Osteocyte (in vitro differentiated cells): ENCODE measurements at regions not wholly inside any gene's neighbourhood (a gene's known extent, or its start where the extent isn't known, plus 50 kb on each side); places are given as distances from the start of the nearest gene placed in this dataset.

Experiments
- DNase-seq: peaks from one replicate; pipeline ENCODE4 v3.0.0; 2021; ENCODE audit warnings: mixed read lengths; ENCODE audit not compliant: unreplicated experiment; ENCODE audit errors: extremely low spot score
- H3K27ac Mint-ChIP-seq: one replicate; pipeline ENCODE4 v1.8.0; 2021; ENCODE audit warnings: mild to moderate bottlenecking, mixed read lengths; ENCODE audit not compliant: unreplicated experiment
- H3K27me3 Mint-ChIP-seq: one replicate; pipeline ENCODE4 v1.8.0; 2021; ENCODE audit warnings: mixed read lengths; ENCODE audit not compliant: unreplicated experiment
- H3K36me3 Mint-ChIP-seq: one replicate; pipeline ENCODE4 v1.8.0; 2021; ENCODE audit warnings: mixed read lengths; ENCODE audit not compliant: unreplicated experiment
- H3K4me1 Mint-ChIP-seq: one replicate; pipeline ENCODE4 v1.8.0; 2021; ENCODE audit warnings: mixed read lengths; ENCODE audit not compliant: unreplicated experiment
- H3K4me3 Mint-ChIP-seq: one replicate; pipeline ENCODE4 v1.8.0; 2021; ENCODE audit warnings: mild to moderate bottlenecking, moderate library complexity, mixed read lengths; ENCODE audit not compliant: unreplicated experiment
- H3K9me3 Mint-ChIP-seq: one replicate; pipeline ENCODE4 v1.8.0; 2021; ENCODE audit warnings: mixed read lengths; ENCODE audit not compliant: unreplicated experiment
- CTCF ChIP-seq: fragments of 200-600 bp; sonication (generic); IDR thresholded peaks from 2 replicates; pipeline ENCODE4 v1.5.0; 2021; ENCODE audit warnings: antibody characterized with exemption, mild to moderate bottlenecking, moderate library complexity

- DNase-seq, result no peak
- no peak for TF ChIP-seq CTCF
- Mint-ChIP-seq H3K27me3 (peaks cover 3% of the 10 kb centered on the region), H3K9me3 (no peaks in the 10 kb centered on the region), H3K4me1 (no peaks in the 10 kb centered on the region), H3K36me3 (no peaks in the 10 kb centered on the region), H3K27ac (no peak overlapping the region), H3K4me3 (no peak overlapping the region)
Observed at GRCh38 chr1:36605942-36606640, 123.4 kb upstream of the CSF3R start.

- no peaks in the 10 kb centered on the region for H3K4me1 Mint-ChIP-seq
- H3K27ac Mint-ChIP-seq, result no peak overlapping the region
- peaks cover 3% of the 10 kb centered on the region for H3K27me3 Mint-ChIP-seq
- DNase-seq, result no peak
- H3K9me3 Mint-ChIP-seq, result no peaks in the 10 kb centered on the region
- no peak overlapping the region for H3K4me3 Mint-ChIP-seq
- TF ChIP-seq CTCF, result no peak
- no peaks in the 10 kb centered on the region for H3K36me3 Mint-ChIP-seq
Observed at GRCh38 chr1:36603461-36603860, 120.7 kb upstream of the CSF3R start.

- no peak overlapping the region for H3K27ac Mint-ChIP-seq
- H3K36me3 Mint-ChIP-seq, result no peaks in the 10 kb centered on the region
- H3K4me1 Mint-ChIP-seq, result no peaks in the 10 kb centered on the region
Observed at GRCh38 chr1:36602184-36602583, 119.5 kb upstream of the CSF3R start.

GRCh38 chr1:36599828-36600227 lies 117.1 kb upstream of the CSF3R start:
- TF ChIP-seq CTCF, result no peak
- H3K27me3 Mint-ChIP-seq, result peaks cover 3% of the 10 kb centered on the region
- no peak overlapping the region for H3K27ac Mint-ChIP-seq
- no peak overlapping the region for H3K4me3 Mint-ChIP-seq
- H3K4me1 Mint-ChIP-seq, result no peaks in the 10 kb centered on the region
- no peak for DNase-seq
- no peaks in the 10 kb centered on the region for H3K9me3 Mint-ChIP-seq
- no peaks in the 10 kb centered on the region for H3K36me3 Mint-ChIP-seq

More at GRCh38 chr1:36602184-36602583, 119.5 kb upstream of the CSF3R start:
- H3K27me3 Mint-ChIP-seq, result peaks cover 3% of the 10 kb centered on the region
- no peak overlapping the region for H3K4me3 Mint-ChIP-seq
- no peak for TF ChIP-seq CTCF
- H3K9me3 Mint-ChIP-seq, result no peaks in the 10 kb centered on the region
- no peak for DNase-seq

- Mint-ChIP-seq H3K4me1 (no peaks in the 10 kb centered on the region), H3K9me3 (no peaks in the 10 kb centered on the region), H3K4me3 (no peak overlapping the region), H3K27ac (no peak overlapping the region), H3K27me3 (no peaks in the 10 kb centered on the region), H3K36me3 (no peaks in the 10 kb centered on the region)
- TF ChIP-seq CTCF, result no peak
- DNase-seq, result no peak
Observed at GRCh38 chr1:36597514-36597913, 114.8 kb upstream of the CSF3R start.
